K562 (cell line): ENCODE measurements at regions not wholly inside any gene's neighbourhood (a gene's known extent, or its start where the extent isn't known, plus 50 kb on each side); places are given as distances from the start of the nearest gene placed in this dataset.

Source experiments
- ATAC-seq: fragments of 200-7000 bp; cut with Tn5 transposase; 3 replicates; pipeline ENCODE4 v1.9.1; 2020; ENCODE audit warnings: moderate library complexity
- BruUV-seq: library from RNA; stranded (reverse); fragments of 400-500 nt; replicated peaks from 2 replicates; lab custom pipeline; 2021; lab: Mats Ljungman, UMichigan
- CTCF ChIA-PET: fragments of 300-600 bp; formaldehyde crosslinking; extraction: SDS; loops from one replicate; lab custom pipeline; 2021; ENCODE audit warnings: low intra/inter-chr PET ratio; lab: Yijun Ruan, JAX
- POLR2A ChIA-PET: fragments of 300-600, 350-650 bp; sonication (Branson Sonifier 250); formaldehyde crosslinking; extraction: SDS; loops from one replicate; lab custom pipeline; 2021; ENCODE audit warnings: antibody characterized with exemption, inconsistent platforms; lab: Yijun Ruan, JAX
- DNase-seq, 4 experiments: peaks; one replicate each; pipeline versions ENCODE4 v3.0.0 to v3.0.0-alpha.2; 2011 to 2018; ENCODE audit warnings: low spot score in 3 of 4, mixed read lengths in 3 of 4; ENCODE audit errors: extremely low read depth in 1 of 4
- FAIRE-seq: peaks from 2 replicates; lab custom pipeline; 2011; peaks lifted over from hg19 to GRCh38; lab: Jason Lieb, UNC
- H2AFZ ChIP-seq: 2 replicates; pipeline ENCODE4 v1.6.0; 2011; ENCODE audit warnings: low read depth, low read length, control low read depth, inconsistent platforms
- H3K27ac ChIP-seq: fragments of 200-600 bp; 3 replicates; pipeline ENCODE4 v1.8.0; 2011; ENCODE audit warnings: low read depth, mild to moderate bottlenecking, control low read depth, inconsistent platforms, low read length, moderate library complexity, mixed read lengths; ENCODE audit errors: extremely low read depth
- H3K27me3 ChIP-seq, 2 experiments: fragments of 300-600 bp in 1 of 2; 2 replicates in 1 of 2; 3 replicates in 1 of 2; pipeline versions ENCODE4 v1.6.0 to v1.8.0; 2011; ENCODE audit warnings: inconsistent platforms in 2 of 2, low read length in 2 of 2, mild to moderate bottlenecking in 1 of 2, mixed read lengths in 1 of 2, moderate library complexity in 1 of 2; ENCODE audit not compliant: control insufficient read depth in 2 of 2, insufficient read depth in 2 of 2
- H3K36me3 ChIP-seq: fragments of 300-600 bp; 3 replicates; pipeline ENCODE4 v1.8.0; 2011; ENCODE audit warnings: mild to moderate bottlenecking, low read length, inconsistent platforms; ENCODE audit not compliant: control insufficient read depth, insufficient read depth
- H3K4me1 ChIP-seq, 2 experiments: fragments of 200-600 bp in 1 of 2; replicated peaks in 1 of 2; 2 replicates in 1 of 2; 3 replicates in 1 of 2; pipeline versions ENCODE4 v1.5.1 to v1.8.0; 2011; ENCODE audit warnings: inconsistent platforms in 2 of 2, low read length in 2 of 2, mild to moderate bottlenecking in 1 of 2, mixed read lengths in 1 of 2, moderate library complexity in 1 of 2; ENCODE audit not compliant: control insufficient read depth in 2 of 2, insufficient read depth in 2 of 2
- H3K4me2 ChIP-seq: 2 replicates; pipeline ENCODE4 v1.6.1; 2011; ENCODE audit warnings: low read length, control low read depth, inconsistent platforms, mixed read lengths; ENCODE audit not compliant: insufficient read depth
- H3K4me3 ChIP-seq: fragments of 200-600 bp; sonication (generic), shearing (Covaris generic); 2 replicates; pipeline ENCODE4 v1.5.1; 2016; ENCODE audit warnings: control low read depth, inconsistent platforms
- H3K79me2 ChIP-seq: fragments of 200-600 bp; 3 replicates; pipeline ENCODE4 v1.8.0; 2011; ENCODE audit warnings: low read length, inconsistent platforms; ENCODE audit not compliant: control insufficient read depth, insufficient read depth
- H3K9ac ChIP-seq, 2 experiments: 2 replicates each; pipeline versions ENCODE4 v1.6.0 to v1.6.1; 2011; ENCODE audit warnings: low read depth in 2 of 2, low read length in 2 of 2, control low read depth in 1 of 2, inconsistent platforms in 1 of 2, mild to moderate bottlenecking in 1 of 2, mixed read lengths in 1 of 2; ENCODE audit not compliant: insufficient read depth in 1 of 2
- H3K9me1 ChIP-seq: one replicate; pipeline ENCODE4 v1.6.0; 2011; ENCODE audit warnings: inconsistent platforms, mild to moderate bottlenecking, low read length, moderate library complexity; ENCODE audit not compliant: control insufficient read depth, insufficient read depth
- H3K9me3 ChIP-seq: replicated peaks from 2 replicates; pipeline ENCODE4 v1.5.1; 2011; ENCODE audit warnings: low read depth, low read length, inconsistent platforms; ENCODE audit not compliant: control insufficient read depth, insufficient read depth
- H4K20me1 ChIP-seq: replicated peaks from 2 replicates; pipeline ENCODE4 v1.6.1; 2011; ENCODE audit warnings: low read length, inconsistent platforms, mixed read lengths; ENCODE audit not compliant: control insufficient read depth, insufficient read depth
- CREM ChIP-seq: IDR thresholded peaks from 2 replicates; pipeline ENCODE4 v1.6.1; 2014; ENCODE audit warnings: antibody characterized with exemption, low read depth
- ESRRB ChIP-seq: fragments of 250-450 bp; sonication (Bioruptor Pico); IDR thresholded peaks from 2 replicates; pipeline ENCODE4 v1.5.0; 2020; ENCODE audit warnings: mild to moderate bottlenecking, moderate library complexity, borderline replicate concordance
- GABPB1 ChIP-seq: sonication (generic); formaldehyde crosslinking; IDR thresholded peaks from 2 replicates; pipeline ENCODE4 v1.8.0; 2022; ENCODE audit warnings: mild to moderate bottlenecking, missing genetic modification reagents
- GTF2A2 ChIP-seq: IDR thresholded peaks from 2 replicates; pipeline ENCODE4 v1.6.1; 2016; ENCODE audit warnings: mild to moderate bottlenecking, missing genetic modification characterization, missing compliant biosample characterization
- MYC ChIP-seq, 2 experiments: fragments of 250-450 bp in 1 of 2; sonication (Bioruptor Pico) in 1 of 2; IDR thresholded peaks; 2 replicates each; pipeline versions ENCODE4 v1.5.1 to v1.6.1; 2012 to 2021; ENCODE audit warnings: low read depth in 2 of 2, borderline replicate concordance in 1 of 2, improper control_type of control experiment in 1 of 2, low read length in 1 of 2, mild to moderate bottlenecking in 1 of 2, moderate library complexity in 1 of 2
- RUNX1 ChIP-seq: sonication (generic); IDR thresholded peaks from 2 replicates; pipeline ENCODE4 v1.6.1; 2016; ENCODE audit warnings: antibody characterized with exemption, low read depth
- ZNF121 ChIP-seq: sonication (generic); formaldehyde crosslinking; conservative IDR thresholded peaks from 2 replicates; pipeline ENCODE4 v1.8.0; 2022; ENCODE audit warnings: missing genetic modification reagents
- ZNF785 ChIP-seq: fragments of 250-450 bp; sonication (Bioruptor Pico); IDR thresholded peaks from 2 replicates; pipeline ENCODE4 v1.4.0; 2020; ENCODE audit warnings: mild to moderate bottlenecking
- WGBS: fragments of 100-300 bp; shearing (Covaris generic); methylation state at CpG from one replicate; pipeline ENCODE4 v1.1.6; 2016; ENCODE audit warnings: low coverage, mixed read lengths; ENCODE audit not compliant: insufficient coverage; ENCODE audit errors: missing lambda C conversion rate; 5-methylcytosine and 5-hydroxymethylcytosine counted together
- in situ Hi-C: fragments of 300-500 bp; cut with MboI; formaldehyde crosslinking; loops from 4 replicates; pipeline ENCODE4 v1.15.0; 2018; ENCODE audit warnings: inconsistent platforms, mixed read lengths
- intact Hi-C: fragments of 100-400 bp; cut with micrococcal nuclease; formaldehyde crosslinking; loops from 2 replicates; pipeline ENCODE4 v1.14.2; 2022
- TF ChIP-seq, protein P1 (sequence below): fragments of 450-650 bp; formaldehyde crosslinking; IDR thresholded peaks from 2 replicates; pipeline ENCODE4 v1.4.0; 2022; ENCODE audit warnings: mild to moderate bottlenecking, moderate library complexity
- TF ChIP-seq, protein P2 (sequence below): fragments of 450-650 bp; IDR thresholded peaks from 2 replicates; pipeline ENCODE4 v1.6.1; 2016; ENCODE audit warnings: mild to moderate bottlenecking

GRCh38 chr4:115376866-115377265, 263.4 kb upstream of the NDST4 start:
- Histone ChIP-seq H3K9me1 (no peaks in the 10 kb centered on the region), H3K27ac (no peak overlapping the region), H4K20me1 (no peaks in the 10 kb centered on the region), H3K27me3 (no peaks in the 10 kb centered on the region), H3K4me3 (no peak overlapping the region), H3K9ac (no peak overlapping the region), H3K79me2 (no peaks in the 10 kb centered on the region), H3K9me3 (no peaks in the 10 kb centered on the region), H3K4me1 (no peaks in the 10 kb centered on the region), H3K36me3 (no peaks in the 10 kb centered on the region), H2AFZ (no peak overlapping the region), H3K4me2 (no peak overlapping the region)
- no peak for DNase-seq
- BruUV-seq = no TSS peak
- in situ Hi-C loops (no loop called here), intact Hi-C loops (no loop called here)
- TF ChIP-seq GABPB1 = no peak
- TF ChIP-seq ESRRB = no peak
- TF ChIP-seq ZNF121 (CRISPR knock-in tag) = no peak
- TF ChIP-seq MYC (IDR thresholded peaks at IDR 0.05; ENCODE audit: low read depth, low read length) = no peak
- no peak for TF ChIP-seq MYC (CRISPR knock-in tag; IDR thresholded peaks at IDR 0.05; ENCODE audit: borderline replicate concordance, low read depth)
- no peak for TF ChIP-seq GTF2A2 (tag)
- TF ChIP-seq, protein P1, sequence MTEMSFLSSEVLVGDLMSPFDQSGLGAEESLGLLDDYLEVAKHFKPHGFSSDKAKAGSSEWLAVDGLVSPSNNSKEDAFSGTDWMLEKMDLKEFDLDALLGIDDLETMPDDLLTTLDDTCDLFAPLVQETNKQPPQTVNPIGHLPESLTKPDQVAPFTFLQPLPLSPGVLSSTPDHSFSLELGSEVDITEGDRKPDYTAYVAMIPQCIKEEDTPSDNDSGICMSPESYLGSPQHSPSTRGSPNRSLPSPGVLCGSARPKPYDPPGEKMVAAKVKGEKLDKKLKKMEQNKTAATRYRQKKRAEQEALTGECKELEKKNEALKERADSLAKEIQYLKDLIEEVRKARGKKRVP (CRISPR knock-in tag) = no peak
- TF ChIP-seq RUNX1 = no peak
- TF ChIP-seq CREM = no peak
- TF ChIP-seq, protein P2, sequence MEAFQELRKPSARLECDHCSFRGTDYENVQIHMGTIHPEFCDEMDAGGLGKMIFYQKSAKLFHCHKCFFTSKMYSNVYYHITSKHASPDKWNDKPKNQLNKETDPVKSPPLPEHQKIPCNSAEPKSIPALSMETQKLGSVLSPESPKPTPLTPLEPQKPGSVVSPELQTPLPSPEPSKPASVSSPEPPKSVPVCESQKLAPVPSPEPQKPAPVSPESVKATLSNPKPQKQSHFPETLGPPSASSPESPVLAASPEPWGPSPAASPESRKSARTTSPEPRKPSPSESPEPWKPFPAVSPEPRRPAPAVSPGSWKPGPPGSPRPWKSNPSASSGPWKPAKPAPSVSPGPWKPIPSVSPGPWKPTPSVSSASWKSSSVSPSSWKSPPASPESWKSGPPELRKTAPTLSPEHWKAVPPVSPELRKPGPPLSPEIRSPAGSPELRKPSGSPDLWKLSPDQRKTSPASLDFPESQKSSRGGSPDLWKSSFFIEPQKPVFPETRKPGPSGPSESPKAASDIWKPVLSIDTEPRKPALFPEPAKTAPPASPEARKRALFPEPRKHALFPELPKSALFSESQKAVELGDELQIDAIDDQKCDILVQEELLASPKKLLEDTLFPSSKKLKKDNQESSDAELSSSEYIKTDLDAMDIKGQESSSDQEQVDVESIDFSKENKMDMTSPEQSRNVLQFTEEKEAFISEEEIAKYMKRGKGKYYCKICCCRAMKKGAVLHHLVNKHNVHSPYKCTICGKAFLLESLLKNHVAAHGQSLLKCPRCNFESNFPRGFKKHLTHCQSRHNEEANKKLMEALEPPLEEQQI = no peak
- no peak for TF ChIP-seq ZNF785
- FAIRE-seq = no peak
- WGBS = 0% methylated on average over 2 of the region's 2 CpGs
- POLR2A ChIA-PET = no interaction called here
- CTCF ChIA-PET = no interaction called here
- ATAC-seq = no peak
